OCI-M2 (cell line): ENCODE measurements at regions not wholly inside any gene's neighbourhood (a gene's known extent, or its start where the extent isn't known, plus 50 kb on each side); places are given as distances from the start of the nearest gene placed in this dataset.

Experiments
- DNase-seq: peaks from one replicate; lab custom pipeline; 2025; ENCODE audit not compliant: unreplicated experiment; lab: John Stamatoyannopoulos, UW

DNA sequence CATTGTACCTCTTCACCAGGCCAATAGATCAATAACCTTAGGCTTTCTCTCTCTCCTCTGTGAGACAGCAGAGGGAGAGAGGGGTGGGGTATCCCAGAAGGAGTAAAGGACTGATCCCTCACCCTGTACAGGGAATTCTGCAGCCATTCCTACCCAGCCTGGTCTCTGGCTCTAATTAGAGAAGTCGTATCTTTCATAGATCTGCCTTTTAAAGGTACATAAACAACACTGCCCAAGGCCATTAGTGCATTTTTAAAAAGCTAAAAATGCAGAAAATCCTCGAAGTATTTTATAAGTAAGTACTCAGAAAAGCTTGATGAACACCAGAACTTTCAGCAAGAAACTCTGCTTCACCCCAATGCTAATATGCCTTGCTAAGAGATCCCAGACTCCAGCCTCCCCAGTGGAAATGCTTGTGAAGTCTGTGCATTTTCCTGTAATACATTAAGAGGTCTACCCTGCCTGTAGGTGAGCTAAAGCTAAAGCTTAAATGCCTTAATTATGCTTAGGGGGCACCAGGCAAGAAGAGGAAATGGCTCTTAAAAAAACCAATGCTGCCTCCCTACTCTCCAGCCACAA is 200.0 kb upstream of the ANKRD55 start:
- DNase-seq = no peak

DNA sequence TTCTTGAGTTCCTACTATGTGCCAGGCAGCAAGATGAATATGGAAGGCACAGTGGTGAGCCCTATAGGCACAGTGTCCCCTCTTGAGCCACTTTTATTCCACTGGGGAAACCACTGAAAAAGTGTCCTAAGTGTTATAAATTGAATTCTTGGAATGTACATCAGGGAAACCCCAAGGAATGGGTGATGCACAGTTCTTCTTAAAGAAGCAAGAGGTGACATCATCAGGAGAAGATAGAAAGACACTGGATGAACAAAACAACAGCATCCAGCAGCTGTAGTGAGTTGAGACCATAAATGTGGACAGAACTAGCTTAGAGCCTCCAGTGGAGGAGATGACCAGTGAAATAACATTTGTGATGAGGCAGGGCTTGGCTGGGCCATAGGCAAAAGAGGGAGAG is 199.2 kb upstream of the ANKRD55 start:
- no peak for DNase-seq

DNA sequence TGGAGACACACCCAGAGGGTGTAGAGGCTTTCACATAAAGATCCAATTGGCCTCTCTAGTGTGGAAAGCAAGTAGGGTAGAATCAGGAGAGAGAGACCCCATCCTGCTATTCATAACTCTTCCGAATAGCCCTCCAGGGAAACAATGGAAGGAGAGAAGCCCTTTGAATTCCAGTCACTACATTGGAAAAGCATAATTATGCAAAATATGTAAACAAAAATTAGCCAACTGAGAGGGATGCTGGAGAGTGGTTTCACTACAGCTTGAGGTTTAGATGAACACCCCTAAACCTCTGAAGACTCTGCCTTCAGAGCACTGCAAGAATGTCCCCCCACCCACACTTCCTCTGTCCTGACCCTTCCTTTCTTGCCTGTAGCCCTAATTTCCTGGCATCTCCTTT is 197.3 kb upstream of the ANKRD55 start:
- DNase-seq = no peak

GRCh38 chr5:56429110-56429561 is 196.0 kb upstream of the ANKRD55 start:
- DNase-seq = no peak

- no peak for DNase-seq
These were observed 193.6 kb upstream of the ANKRD55 start for GRCh38 chr5:56426693-56427092.

- DNase-seq = no peak
These were observed 189.1 kb upstream of the ANKRD55 start for GRCh38 chr5:56422076-56422762.

GRCh38 chr5:56421246-56422075 is 188.3 kb upstream of the ANKRD55 start:
- no peak for DNase-seq

DNA sequence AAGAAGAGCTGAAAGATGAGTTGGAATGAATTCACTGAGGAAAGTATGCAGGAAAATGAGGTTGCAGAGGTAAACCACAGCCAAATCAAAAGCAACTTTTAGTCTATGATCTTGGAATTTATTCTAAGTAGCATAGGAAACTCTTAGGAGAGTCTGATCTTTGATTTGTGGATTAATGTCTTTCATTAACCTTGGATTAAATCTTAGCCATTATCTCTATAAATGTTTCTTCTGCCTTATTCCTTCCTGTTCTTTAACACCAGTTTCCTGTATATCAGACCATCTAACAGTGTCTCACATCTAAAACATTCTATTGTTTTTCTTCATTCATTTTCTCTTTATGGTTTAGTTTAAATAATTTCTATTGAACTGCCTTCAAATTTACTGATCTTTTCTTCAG is 187.2 kb upstream of the ANKRD55 start:
- DNase-seq = no peak

DNA sequence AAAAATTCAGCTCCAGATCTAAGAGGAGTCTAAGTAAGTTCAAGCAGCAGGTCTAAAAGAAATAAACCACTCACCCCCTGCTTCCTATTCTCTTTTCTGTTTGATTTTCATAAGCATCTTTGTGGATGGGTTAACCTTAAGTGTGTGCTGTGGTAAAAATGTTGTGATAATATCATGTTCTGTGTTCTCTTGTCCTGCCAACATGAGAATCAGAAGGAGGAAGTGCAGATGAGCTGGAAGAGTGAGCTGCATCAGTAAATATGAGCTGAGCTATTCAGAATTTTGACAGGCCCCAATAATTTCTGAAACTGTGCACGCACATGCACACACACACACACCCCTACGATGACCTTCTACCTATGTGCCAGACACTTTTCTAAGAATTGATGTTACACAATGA is 186.5 kb upstream of the ANKRD55 start:
- no peak for DNase-seq

DNA sequence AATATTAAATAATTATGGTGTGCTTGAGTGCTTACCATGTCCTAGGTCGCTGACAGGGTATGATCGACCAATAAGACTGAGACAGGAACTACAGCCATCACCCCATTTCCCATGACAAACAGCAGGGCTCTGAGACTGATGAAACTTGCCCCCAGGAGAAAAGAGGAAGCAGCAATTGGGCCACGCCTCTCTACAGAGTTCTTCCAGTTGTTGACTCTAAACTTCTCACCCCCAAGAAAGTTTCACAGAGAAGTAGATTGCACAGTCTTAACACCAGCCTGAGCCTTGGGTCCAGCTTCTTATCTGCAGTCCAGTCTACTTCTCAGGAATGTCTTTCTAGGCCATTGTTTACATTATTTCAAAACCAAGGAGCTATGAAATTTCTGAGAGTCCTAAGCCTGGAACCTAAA is 182.2 kb upstream of the ANKRD55 start:
- peak; percentile 55 for DNase-seq

GRCh38 chr5:56414066-56414465 is 180.9 kb upstream of the ANKRD55 start:
- DNase-seq = no peak

DNA sequence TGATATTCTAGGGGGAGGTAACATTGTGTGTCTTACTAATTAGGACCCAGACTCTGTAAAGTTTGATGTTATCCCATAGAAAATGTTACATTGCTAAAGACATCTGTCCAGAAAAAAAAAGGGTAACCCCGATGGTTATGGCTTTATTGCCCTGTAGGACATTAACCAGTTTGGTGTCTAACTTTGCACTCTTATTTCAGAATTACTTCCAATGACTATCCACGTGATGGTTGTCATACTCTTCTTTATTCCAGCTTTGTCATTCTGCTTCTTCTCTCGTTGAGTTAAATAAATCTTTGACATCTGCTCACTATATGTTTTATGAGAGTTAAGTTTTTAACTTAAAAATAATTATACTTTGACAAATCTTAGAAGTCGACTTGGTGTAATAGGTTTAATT is 180.4 kb upstream of the ANKRD55 start:
- no peak for DNase-seq

- DNase-seq = no peak
These were observed 179.7 kb upstream of the ANKRD55 start for GRCh38 chr5:56412601-56413379.

- DNase-seq = no peak
These were observed 177.6 kb upstream of the ANKRD55 start for GRCh38 chr5:56410696-56411095.

- no peak for DNase-seq
These were observed 176.4 kb upstream of the ANKRD55 start for GRCh38 chr5:56409331-56410190.

GRCh38 chr5:56406838-56407237 is 173.7 kb upstream of the ANKRD55 start:
- no peak for DNase-seq

- no peak for DNase-seq
These were observed 173.1 kb upstream of the ANKRD55 start for GRCh38 chr5:56406221-56406620.

- DNase-seq = no peak
These were observed 172.2 kb upstream of the ANKRD55 start for GRCh38 chr5:56405116-56405908.
